NCI-H1417 treated with DMSO at 0.1 percent for 48 hours (cell line): ENCODE measurements at regions not wholly inside any gene's neighbourhood (a gene's known extent, or its start where the extent isn't known, plus 50 kb on each side); places are given as distances from the start of the nearest gene placed in this dataset.

Experiments
- DNase-seq: peaks from one replicate; lab custom pipeline; 2025; lab: John Stamatoyannopoulos, UW

GRCh38 chr9:106324591-106325280, 538.2 kb upstream of the ZNF462 start:
- no peak for DNase-seq

- DNase-seq, result no peak
Observed at GRCh38 chr9:106326493-106326892, 536.5 kb upstream of the ZNF462 start.

GRCh38 chr9:106333481-106333880, 529.5 kb upstream of the ZNF462 start:
- peak; percentile 61 for DNase-seq

GRCh38 chr9:106334081-106334480, 528.9 kb upstream of the ZNF462 start:
- DNase-seq, result no peak

GRCh38 chr9:106339882-106340281, 523.1 kb upstream of the ZNF462 start:
- no peak for DNase-seq

GRCh38 chr9:106350777-106351176, 512.2 kb upstream of the ZNF462 start:
- no peak for DNase-seq

- no peak for DNase-seq
Observed at GRCh38 chr9:106356924-106357323, 506.0 kb upstream of the ZNF462 start.

- no peak for DNase-seq
Observed at GRCh38 chr9:106358331-106358730, 504.6 kb upstream of the ZNF462 start.

GRCh38 chr9:106376689-106377088, 486.3 kb upstream of the ZNF462 start:
- no peak for DNase-seq

GRCh38 chr9:106383072-106383471, 479.9 kb upstream of the ZNF462 start:
- DNase-seq, result no peak

- no peak for DNase-seq
Observed at GRCh38 chr9:106387965-106388364, 475.0 kb upstream of the ZNF462 start.

GRCh38 chr9:106393226-106393625, 469.7 kb upstream of the ZNF462 start:
- DNase-seq, result no peak

- no peak for DNase-seq
Observed at GRCh38 chr9:106400170-106400569, 462.8 kb upstream of the ZNF462 start.

- no peak for DNase-seq
Observed at GRCh38 chr9:106400950-106401349, 462.0 kb upstream of the ZNF462 start.

GRCh38 chr9:106403081-106403480, 459.9 kb upstream of the ZNF462 start:
- DNase-seq, result no peak

GRCh38 chr9:106404137-106404536, 458.8 kb upstream of the ZNF462 start:
- DNase-seq, result no peak

GRCh38 chr9:106405871-106406435, 457.0 kb upstream of the ZNF462 start:
- DNase-seq, result no peak

GRCh38 chr9:106414042-106414441, 448.9 kb upstream of the ZNF462 start:
- DNase-seq, result no peak

GRCh38 chr9:106417685-106418084, 445.3 kb upstream of the ZNF462 start:
- DNase-seq, result no peak

- no peak for DNase-seq
Observed at GRCh38 chr9:106419829-106420228, 443.1 kb upstream of the ZNF462 start.

GRCh38 chr9:106420511-106420944, 442.4 kb upstream of the ZNF462 start:
- no peak for DNase-seq

- no peak for DNase-seq
Observed at GRCh38 chr9:106421772-106422171, 441.2 kb upstream of the ZNF462 start.

GRCh38 chr9:106423575-106423974, 439.4 kb upstream of the ZNF462 start:
- DNase-seq, result no peak

- DNase-seq, result no peak
Observed at GRCh38 chr9:106432631-106433030, 430.3 kb upstream of the ZNF462 start.
